ENCODE measurements at regions not wholly inside any gene's neighbourhood (a gene's known extent, or its start where the extent isn't known, plus 50 kb on each side); places are given as distances from the start of the nearest gene placed in this dataset.

DNA sequence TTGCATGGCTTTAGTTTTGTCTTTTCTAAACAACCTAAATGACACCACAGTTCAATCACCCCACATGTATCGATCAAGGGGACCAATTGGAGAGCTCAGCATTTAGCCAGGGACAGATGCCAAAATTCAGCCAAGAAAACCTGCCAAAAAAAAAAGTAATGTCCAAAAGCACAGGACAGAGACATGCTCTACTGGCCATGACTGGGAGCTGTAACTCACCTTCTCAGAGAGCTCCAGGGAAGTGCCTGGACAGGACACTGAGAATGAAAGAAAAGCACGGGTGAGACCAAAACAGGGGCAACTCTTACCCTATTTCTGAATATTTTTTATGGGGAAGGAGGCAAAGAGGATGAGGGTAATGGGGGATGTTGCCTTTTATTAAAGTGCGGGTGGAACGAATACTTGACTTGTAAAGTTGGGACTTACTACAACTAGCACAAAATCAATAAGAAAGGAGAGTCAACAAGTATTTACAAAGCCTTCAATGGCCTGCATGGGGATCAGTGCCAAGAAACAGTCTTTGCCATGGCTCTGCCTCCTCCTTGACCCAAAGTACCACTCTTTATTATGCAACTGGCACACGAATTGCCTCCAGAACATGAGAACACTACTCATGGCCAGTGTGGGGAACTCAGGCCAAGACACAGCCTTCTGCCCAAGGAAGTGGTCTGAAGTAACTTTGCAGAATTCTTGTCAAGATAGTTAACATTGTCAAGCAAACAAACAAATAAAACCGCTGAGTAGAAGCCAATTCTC lies 72.9 kb upstream of the HK2 start:
- DNase-seq (ENCODE audit: low spot score), result no peak

DNA sequence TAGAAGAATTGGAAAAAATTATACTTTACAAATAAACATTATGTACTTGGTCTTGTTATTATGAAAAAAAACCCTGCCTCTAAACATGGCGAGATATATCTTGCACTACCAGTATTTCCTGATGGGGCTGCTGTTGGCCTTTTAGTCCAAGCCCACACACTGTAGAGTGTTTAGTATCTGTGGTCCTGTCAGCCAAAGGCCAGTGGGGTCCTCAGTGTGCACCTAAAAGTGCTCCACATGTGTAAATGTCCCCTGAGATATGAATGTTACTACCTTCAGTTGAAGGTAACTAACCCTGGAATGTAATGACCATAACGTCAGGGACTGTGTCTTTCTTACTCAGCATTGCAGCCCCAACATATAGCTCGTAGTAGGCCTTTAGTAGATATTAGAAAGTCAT lies 71.1 kb upstream of the HK2 start:
- no peak for DNase-seq (ENCODE audit: low spot score)

DNA sequence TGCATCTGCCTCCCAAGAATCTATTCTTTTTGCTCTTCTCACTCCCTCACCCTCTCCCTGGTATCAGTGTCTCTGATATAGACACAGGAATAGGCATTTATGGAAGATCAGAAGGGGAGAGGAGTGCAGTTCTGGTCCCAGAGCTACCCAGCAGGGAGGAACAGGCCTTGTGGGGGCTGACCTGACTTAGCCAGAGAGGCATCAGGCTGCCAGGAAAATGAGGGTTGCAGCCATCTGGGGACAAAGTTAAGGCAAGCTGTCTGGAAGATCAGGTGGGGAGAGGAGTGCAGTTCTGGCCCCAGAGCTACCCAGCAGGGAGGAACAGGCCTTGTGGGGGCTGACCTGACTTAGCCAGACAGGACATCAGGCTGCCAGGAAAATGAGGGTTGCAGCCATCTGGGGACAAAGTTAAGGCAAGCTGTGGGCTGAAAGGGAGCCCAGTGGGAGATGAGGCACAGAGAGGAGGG lies 69.9 kb upstream of the HK2 start:
- no peak for DNase-seq (ENCODE audit: low spot score)

DNA sequence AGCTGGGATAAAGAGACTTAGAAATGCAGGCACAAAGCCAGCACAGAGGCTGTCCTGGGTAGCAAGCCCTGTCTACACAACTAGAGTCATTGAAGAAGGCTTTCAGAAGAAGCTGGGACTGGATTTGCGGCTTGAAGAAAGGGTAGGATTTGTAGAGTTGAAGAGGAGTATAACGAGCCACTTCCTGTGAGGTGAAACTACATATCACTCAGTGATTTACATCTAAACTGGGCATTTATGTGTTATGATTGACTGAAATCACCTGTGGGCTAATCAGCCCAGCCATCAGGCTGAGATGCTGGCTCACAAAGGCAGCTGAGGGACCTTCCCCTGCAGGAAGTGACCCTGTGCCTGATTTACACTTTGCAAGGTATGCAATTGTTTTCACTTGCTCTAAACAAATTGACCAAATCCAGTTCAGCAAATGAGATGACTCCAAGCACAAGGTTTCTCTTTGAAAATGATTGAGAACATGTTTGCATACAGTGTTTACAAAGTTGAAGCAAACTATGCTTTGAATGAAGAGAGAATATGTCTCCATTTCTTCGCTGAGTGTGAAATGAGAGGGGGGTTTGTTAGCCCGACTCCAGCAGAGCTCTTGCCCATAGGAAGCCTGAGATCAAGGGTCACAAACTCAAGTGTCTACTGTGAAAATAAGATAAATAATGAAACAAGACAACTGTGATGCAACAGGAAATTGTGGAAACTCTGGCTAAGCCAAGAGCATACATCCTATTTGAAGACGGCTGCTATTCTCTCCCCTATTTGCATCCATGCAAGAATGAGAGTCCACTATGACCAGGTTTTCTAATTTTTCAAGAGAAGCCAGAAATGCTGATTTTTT lies 69.3 kb upstream of the HK2 start:
- DNase-seq (ENCODE audit: low spot score), result no peak

DNA sequence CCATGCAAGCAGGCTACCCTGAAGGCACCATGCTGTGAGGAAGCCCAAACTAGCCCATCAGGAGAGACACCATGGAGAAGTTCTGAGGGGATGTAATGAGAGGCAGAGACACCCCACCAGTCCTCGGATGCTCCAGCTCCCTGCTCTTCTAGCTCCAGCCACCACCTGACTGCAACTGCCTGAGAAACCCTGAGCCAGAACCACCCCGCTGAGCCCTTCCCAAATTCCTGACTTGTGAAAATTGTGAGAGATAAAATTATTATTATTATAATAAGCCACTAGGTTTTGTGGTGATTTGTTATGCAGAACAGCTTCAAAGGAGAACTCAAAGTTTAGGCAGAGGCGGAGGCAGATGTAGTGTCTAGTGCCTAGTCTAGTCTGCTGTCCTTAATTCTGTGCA lies 67.1 kb upstream of the HK2 start:
- no peak for DNase-seq (ENCODE audit: low spot score)

DNA sequence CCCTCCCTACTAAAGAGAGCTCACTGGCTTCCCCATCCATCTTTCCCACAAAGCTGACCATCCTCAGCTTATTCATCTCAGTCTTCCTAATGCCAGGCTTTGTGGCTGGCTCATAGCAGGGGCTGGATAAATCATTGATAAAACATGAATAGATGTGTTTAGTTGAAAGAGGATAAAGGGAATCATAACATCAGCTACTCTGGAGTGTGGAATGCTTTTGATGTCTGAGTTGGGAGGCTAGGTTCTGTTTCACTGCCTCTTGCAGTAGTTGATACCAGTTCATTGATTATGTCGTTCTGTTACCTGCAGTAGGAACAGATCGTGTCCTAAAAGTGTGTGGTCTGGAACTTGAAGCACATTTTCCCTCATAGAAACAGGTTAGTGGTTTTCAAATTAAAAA lies 66.3 kb upstream of the HK2 start:
- no peak for DNase-seq (ENCODE audit: low spot score)

DNA sequence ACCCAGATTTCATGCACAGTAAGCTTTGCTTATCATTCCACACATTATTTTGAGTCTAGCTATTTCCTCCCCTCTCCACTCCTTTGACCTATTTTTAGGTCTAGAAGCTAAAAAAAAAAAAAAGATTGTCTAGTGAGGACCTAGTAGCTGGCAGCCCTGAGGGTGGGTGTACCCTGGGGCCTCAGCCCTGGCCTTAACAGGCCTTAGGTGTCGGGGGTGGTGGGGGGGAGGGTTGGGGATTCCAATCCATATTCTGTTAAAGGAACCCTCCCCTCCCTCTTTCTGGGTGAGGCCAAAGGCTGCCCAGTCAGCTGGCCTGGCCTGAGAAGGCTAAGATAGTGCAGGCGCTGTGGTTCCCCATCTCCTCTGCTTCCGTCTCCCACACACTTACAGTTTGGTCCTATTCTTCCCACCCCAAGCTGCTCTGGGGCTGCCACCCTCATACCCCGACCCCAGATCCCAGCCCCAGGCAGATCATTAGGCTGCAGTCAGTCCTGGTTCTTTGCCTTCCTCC lies 65.5 kb upstream of the HK2 start:
- DNase-seq (ENCODE audit: low spot score), result no peak

DNA sequence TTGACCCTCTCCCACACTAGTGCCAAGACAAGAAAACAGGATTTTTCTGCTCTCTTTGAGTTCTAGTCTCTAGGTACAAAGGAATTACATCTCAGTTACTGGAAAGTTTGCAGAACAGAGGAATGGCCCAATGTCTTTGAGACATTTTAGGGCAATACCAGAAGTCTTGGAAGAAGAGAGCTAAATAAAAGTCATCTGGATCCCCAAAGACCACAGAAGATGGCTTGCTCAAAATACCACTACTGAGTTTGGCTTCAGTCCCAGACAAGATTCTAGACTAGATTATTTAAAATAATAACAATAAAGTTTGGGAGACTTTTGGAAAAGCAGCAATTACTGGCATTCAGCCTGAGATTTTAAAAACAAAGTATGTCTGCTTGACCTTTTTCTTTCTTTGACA lies 61.9 kb upstream of the HK2 start:
- DNase-seq (ENCODE audit: low spot score), result no peak

DNA sequence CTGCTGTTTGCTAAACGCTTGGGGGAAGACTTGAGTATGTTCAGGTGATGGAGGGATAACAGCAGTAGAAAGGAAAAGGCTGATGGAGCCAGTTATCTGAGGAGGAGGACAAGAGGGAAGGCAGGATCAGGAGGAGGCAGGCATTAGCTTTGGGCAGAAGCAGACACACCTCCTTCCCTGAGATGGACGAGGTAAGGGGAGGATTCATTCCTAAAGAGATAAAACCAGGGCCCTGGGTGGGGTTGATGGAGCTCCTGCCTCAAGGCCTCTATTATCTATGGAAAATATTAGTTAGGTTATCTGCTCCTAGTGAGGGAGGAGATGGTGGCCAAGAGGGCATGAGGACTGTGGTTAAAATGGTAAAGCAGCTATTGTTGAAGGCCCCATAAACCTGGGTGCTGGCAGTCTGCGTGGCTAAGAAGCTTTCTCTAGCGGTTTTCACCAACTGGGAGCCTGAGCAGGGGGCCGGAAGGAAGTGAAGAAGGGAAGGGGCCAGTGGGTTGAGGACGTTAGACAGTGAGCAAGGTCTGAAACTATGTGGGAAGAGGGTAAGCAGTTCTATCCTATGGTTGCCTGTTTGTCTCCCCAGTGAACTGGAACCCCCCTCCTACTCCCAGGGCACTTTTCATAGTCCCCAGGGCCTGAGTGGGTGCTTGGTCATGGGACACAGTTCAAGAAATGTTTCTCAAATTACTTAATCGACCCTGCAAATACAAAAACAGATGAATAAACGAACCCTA lies 56.6 kb upstream of the HK2 start:
- DNase-seq (ENCODE audit: low spot score), result no peak

DNA sequence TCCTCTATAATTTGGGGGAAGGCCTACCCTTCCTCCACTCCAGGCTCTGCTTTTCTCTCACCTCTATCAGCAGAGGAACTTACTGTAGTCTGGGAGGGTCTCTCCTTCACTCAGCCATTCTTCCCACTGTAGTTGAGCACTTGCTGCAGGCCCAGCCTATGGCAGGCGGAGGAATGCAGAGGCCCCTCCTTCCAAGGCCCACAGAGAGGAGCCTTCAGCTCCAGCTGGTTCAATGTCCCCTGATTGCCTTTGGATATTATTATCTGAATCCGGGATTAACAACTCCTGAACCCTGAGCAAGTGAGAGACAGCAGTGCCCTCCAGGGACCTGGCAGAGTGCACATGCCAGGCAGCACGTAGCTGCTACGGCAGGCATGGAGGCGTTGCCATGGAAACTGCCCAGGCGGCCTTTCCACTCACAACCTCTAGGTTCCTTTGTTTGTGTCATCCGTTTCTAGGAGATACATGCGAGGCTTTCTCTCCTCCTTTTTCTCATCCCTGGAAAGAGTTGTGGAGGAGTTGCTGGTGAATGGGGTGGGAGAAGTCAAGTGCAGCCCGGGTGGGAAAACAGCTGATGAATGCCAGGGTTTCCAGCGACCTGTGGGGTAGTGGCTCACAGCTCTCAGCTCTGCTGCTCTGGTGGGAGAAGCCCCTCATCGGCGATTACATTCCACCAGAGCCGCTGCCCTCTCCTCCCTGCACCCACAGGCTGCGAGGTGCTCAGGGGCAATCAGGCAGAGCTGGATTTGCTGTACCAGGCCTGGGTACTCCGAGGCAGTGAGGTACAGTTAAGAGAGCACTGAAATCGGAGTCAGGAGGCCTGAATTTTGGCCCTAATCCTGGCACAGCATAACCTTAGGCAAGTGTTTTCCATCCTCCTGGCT lies 55.3 kb upstream of the HK2 start:
- DNase-seq (ENCODE audit: low spot score), result no peak

DNA sequence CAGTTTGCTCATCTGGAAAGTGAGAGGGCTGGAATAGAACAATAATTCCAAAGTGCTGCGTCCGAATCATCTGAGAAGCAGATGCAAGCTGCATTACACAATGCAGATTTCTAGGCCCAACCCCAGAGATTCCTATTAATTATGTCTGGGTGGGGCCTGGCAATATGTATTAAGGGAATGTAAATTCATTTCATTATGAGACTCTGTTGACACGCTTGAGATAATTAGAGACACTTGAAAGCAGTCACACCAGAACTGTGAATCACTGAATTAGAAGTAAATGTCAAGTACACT lies 54.7 kb upstream of the HK2 start:
- DNase-seq (ENCODE audit: low spot score), result no peak

DNA sequence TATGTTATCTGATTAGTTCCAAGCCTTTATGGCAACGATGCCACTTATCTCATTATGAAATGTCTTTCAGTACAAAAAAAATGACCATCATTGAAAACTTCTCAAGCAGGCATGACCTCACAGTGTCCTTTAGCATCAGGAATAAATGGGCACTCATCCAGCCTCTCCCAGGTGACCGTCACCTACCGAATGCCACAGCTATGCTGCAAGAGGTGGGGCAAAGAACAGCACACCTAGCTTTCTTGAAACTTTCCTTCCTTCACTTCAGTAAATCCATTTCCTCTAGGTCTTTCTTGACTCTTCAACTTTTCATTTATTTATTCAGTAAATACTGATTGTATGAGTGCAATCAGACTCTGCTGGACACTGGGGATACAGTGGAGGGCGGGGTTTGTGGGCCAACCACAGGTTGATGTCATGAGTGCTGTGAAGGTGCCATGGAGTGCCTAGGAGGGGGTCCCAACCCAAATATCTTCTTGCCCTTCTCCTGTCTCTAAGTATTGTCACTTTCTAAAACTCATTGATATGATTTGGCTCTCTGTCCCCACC lies 54.3 kb upstream of the HK2 start:
- DNase-seq (ENCODE audit: low spot score), result no peak

All from kidney capillary endothelial cell (primary cell).